H1 (cell line): ENCODE measurements at regions not wholly inside any gene's neighbourhood (a gene's known extent, or its start where the extent isn't known, plus 50 kb on each side); places are given as distances from the start of the nearest gene placed in this dataset.

ENCODE experiments used
- CTCF ChIA-PET: fragments of 300-600 bp; sonication (Branson Sonifier 250); formaldehyde crosslinking; loops from one replicate; lab custom pipeline; 2021; ENCODE audit not compliant: partially characterized antibody; lab: Charles Lee
- POLR2A ChIA-PET: fragments of 300-600 bp; sonication (Branson Sonifier 250); formaldehyde crosslinking; loops from one replicate; lab custom pipeline; 2021; ENCODE audit warnings: inconsistent platforms; ENCODE audit not compliant: partially characterized antibody; lab: Charles Lee
- DNase-seq, 2 experiments: peaks; one replicate each; pipeline versions ENCODE4 v3.0.0 to v3.0.0-alpha.2; 2010 to 2022; ENCODE audit warnings: low spot score in 2 of 2, low read depth in 1 of 2, mixed read lengths in 1 of 2
- FAIRE-seq: peaks from 2 replicates; lab custom pipeline; 2011; peaks lifted over from hg19 to GRCh38; lab: Jason Lieb, UNC
- H2AFZ ChIP-seq: 2 replicates; pipeline ENCODE4 v1.8.1; 2012; ENCODE audit warnings: low read length, inconsistent platforms
- H2AK5ac ChIP-seq: 2 replicates; pipeline ENCODE4 v1.6.1; 2013; ENCODE audit warnings: low read depth, low read length
- H2BK120ac ChIP-seq: replicated peaks from 2 replicates; pipeline ENCODE3; 2013; ENCODE audit warnings: low read depth, low read length, inconsistent platforms
- H2BK12ac ChIP-seq: 2 replicates; pipeline ENCODE4 v1.6.1; 2013; ENCODE audit warnings: low read depth, low read length
- H2BK15ac ChIP-seq: 2 replicates; pipeline ENCODE4 v1.6.1; 2013; ENCODE audit warnings: low read length
- H2BK20ac ChIP-seq: 2 replicates; pipeline ENCODE4 v1.6.1; 2013; ENCODE audit warnings: low read length
- H2BK5ac ChIP-seq: 2 replicates; pipeline ENCODE4 v1.6.1; 2013; ENCODE audit warnings: low read depth, low read length
- H3K14ac ChIP-seq: 2 replicates; pipeline ENCODE4 v1.6.1; 2013; ENCODE audit warnings: inconsistent platforms; ENCODE audit not compliant: insufficient read length
- H3K18ac ChIP-seq: 2 replicates; pipeline ENCODE4 v1.6.1; 2013; ENCODE audit warnings: low read length; ENCODE audit errors: extremely low read depth
- H3K23ac ChIP-seq: 2 replicates; pipeline ENCODE4 v1.6.1; 2013; ENCODE audit warnings: inconsistent platforms; ENCODE audit not compliant: insufficient read length
- H3K23me2 ChIP-seq: 2 replicates; pipeline ENCODE4 v1.6.1; 2013; ENCODE audit warnings: low read depth, low read length
- H3K27ac ChIP-seq: 2 replicates; pipeline ENCODE4 v1.6.1; 2011; ENCODE audit warnings: low read depth, low read length, inconsistent platforms
- H3K27me3 ChIP-seq, 4 experiments: replicated peaks in 1 of 4; 1 replicate in 1 of 4; 2 replicates in 3 of 4; pipeline versions ENCODE4 v1.6.1 to v1.8.1; 2011 to 2013; ENCODE audit warnings: low read length in 3 of 4, mild to moderate bottlenecking in 3 of 4, inconsistent platforms in 2 of 4, mixed read lengths in 2 of 4, moderate library complexity in 1 of 4; ENCODE audit not compliant: control insufficient read depth in 3 of 4, insufficient read depth in 3 of 4; ENCODE audit errors: extremely low read depth in 1 of 4
- H3K36me3 ChIP-seq, 4 experiments: 2 replicates each; pipeline versions ENCODE4 v1.6.1 to v1.8.1; 2011 to 2013; ENCODE audit warnings: mild to moderate bottlenecking in 4 of 4, low read length in 3 of 4, moderate library complexity in 2 of 4, control low read depth in 1 of 4, inconsistent platforms in 1 of 4; ENCODE audit not compliant: insufficient read depth in 4 of 4, control insufficient read depth in 2 of 4
- H3K4ac ChIP-seq: replicated peaks from 2 replicates; pipeline ENCODE3; 2013; ENCODE audit warnings: low read length, low read depth, mixed read lengths, inconsistent platforms; ENCODE audit not compliant: insufficient read length
- H3K4me1 ChIP-seq, 4 experiments: replicated peaks in 1 of 4; 1 replicate in 1 of 4; 2 replicates in 3 of 4; pipeline versions ENCODE4 v1.6.1 to v1.8.1; 2011 to 2013; ENCODE audit warnings: low read length in 3 of 4, inconsistent platforms in 2 of 4, mixed read lengths in 1 of 4; ENCODE audit not compliant: insufficient read depth in 4 of 4, control insufficient read depth in 3 of 4
- H3K4me2 ChIP-seq, 2 experiments: 2 replicates each; pipeline versions ENCODE4 v1.6.1 to v1.8.1; 2011 to 2013; ENCODE audit warnings: low read depth in 2 of 2, low read length in 2 of 2, control low read depth in 1 of 2, inconsistent platforms in 1 of 2, mild to moderate bottlenecking in 1 of 2; ENCODE audit not compliant: insufficient read depth in 1 of 2
- H3K4me3 ChIP-seq, 4 experiments: fragments of 200-600, 300-600 bp in 1 of 4; sonication (generic), shearing (Covaris generic), sonication (Bioruptor Twin) in 1 of 4; 2 replicates each; pipeline versions ENCODE4 v1.5.1 to v1.8.1; 2011 to 2016; ENCODE audit warnings: low read length in 4 of 4, low read depth in 3 of 4, control low read depth in 2 of 4, inconsistent platforms in 2 of 4, mild to moderate bottlenecking in 2 of 4, mixed read lengths in 1 of 4, moderate library complexity in 1 of 4; ENCODE audit not compliant: insufficient read depth in 2 of 4; ENCODE audit errors: extremely low read depth in 1 of 4
- H3K56ac ChIP-seq: replicated peaks from 2 replicates; pipeline ENCODE3; 2013; ENCODE audit warnings: low read depth, mild to moderate bottlenecking, mixed read lengths, low read length, inconsistent platforms; ENCODE audit not compliant: insufficient read length
- H3K79me1 ChIP-seq: 2 replicates; pipeline ENCODE4 v1.6.1; 2013; ENCODE audit warnings: low read depth, low read length, control low read depth
- H3K79me2 ChIP-seq, 2 experiments: 2 replicates each; pipeline versions ENCODE4 v1.6.1 to v1.8.1; 2012 to 2013; ENCODE audit warnings: low read length in 2 of 2, mild to moderate bottlenecking in 2 of 2, inconsistent platforms in 1 of 2; ENCODE audit not compliant: insufficient read depth in 2 of 2, control insufficient read depth in 1 of 2
- H3K9ac ChIP-seq, 4 experiments: replicated peaks in 1 of 4; 1 replicate in 1 of 4; 2 replicates in 3 of 4; pipeline versions ENCODE4 v1.6.1 to v1.8.1; 2011 to 2013; ENCODE audit warnings: low read depth in 3 of 4, low read length in 3 of 4, control low read depth in 2 of 4, mild to moderate bottlenecking in 2 of 4, moderate library complexity in 2 of 4, inconsistent platforms in 1 of 4; ENCODE audit errors: extremely low read depth in 1 of 4
- H3K9me3 ChIP-seq, 2 experiments: 2 replicates each; pipeline versions ENCODE4 v1.6.1 to v1.8.1; 2012 to 2013; ENCODE audit warnings: mild to moderate bottlenecking in 2 of 2, moderate library complexity in 2 of 2, control low read depth in 1 of 2, inconsistent platforms in 1 of 2, low read depth in 1 of 2, low read length in 1 of 2, mixed read lengths in 1 of 2; ENCODE audit not compliant: insufficient read depth in 2 of 2
- H4K20me1 ChIP-seq, 2 experiments: replicated peaks in 1 of 2; 2 replicates each; pipeline versions ENCODE3 to v1.8.1; 2011 to 2013; ENCODE audit warnings: inconsistent platforms in 2 of 2, low read length in 2 of 2, mild to moderate bottlenecking in 1 of 2; ENCODE audit not compliant: insufficient read depth in 2 of 2, control insufficient read depth in 1 of 2
- H4K5ac ChIP-seq: 2 replicates; pipeline ENCODE4 v1.6.1; 2013; ENCODE audit warnings: low read length, low read depth, mixed read lengths, inconsistent platforms; ENCODE audit not compliant: insufficient read length
- H4K8ac ChIP-seq: 2 replicates; pipeline ENCODE4 v1.8.0; 2013; ENCODE audit warnings: mild to moderate bottlenecking, moderate library complexity, low read length, inconsistent platforms; ENCODE audit not compliant: insufficient read depth; ENCODE audit errors: extremely low read depth
- H4K91ac ChIP-seq: replicated peaks from 2 replicates; pipeline ENCODE3; 2013; ENCODE audit warnings: low read length, mixed read lengths, inconsistent platforms; ENCODE audit not compliant: insufficient read length
- ASH2L ChIP-seq: fragments of 200-600, 300-600 bp; sonication (generic); IDR thresholded peaks from one replicate; pipeline ENCODE4 v1.7.1; 2017; ENCODE audit warnings: low read length
- TBP ChIP-seq: IDR thresholded peaks from 2 replicates; pipeline ENCODE4 v1.6.1; 2011; ENCODE audit warnings: low read depth, low read length, improper control_type of control experiment
- WGBS, 2 experiments: shearing (Covaris generic) in 1 of 2; methylation state at CpG; one replicate each; pipeline versions ENCODE4 v1.1.6 to v1.1.7; 2013 to 2015; ENCODE audit warnings: low lambda C conversion rate in 2 of 2, mixed read lengths in 2 of 2, inconsistent platforms in 1 of 2, low coverage in 1 of 2, missing lambda C conversion rate in 1 of 2; ENCODE audit not compliant: insufficient replicate concordance in 2 of 2, insufficient coverage in 1 of 2, insufficient read length in 1 of 2; ENCODE audit errors: extremely low coverage in 1 of 2, missing lambda C conversion rate in 1 of 2; 5-methylcytosine and 5-hydroxymethylcytosine counted together

- Histone ChIP-seq H2BK12ac (no peak overlapping the region), H4K91ac (no peak overlapping the region), H2BK120ac (no peak overlapping the region), H3K4me1 (no peaks in the 10 kb centered on the region), H3K4me2 (no peak overlapping the region), H3K23me2 (no peaks in the 10 kb centered on the region), H3K9me3 (peaks cover 28 to 77% of the 10 kb centered on the region in 2 experiments), H3K4ac (no peak overlapping the region), H2BK20ac (no peak overlapping the region), H3K79me1 (no peaks in the 10 kb centered on the region), H2BK5ac (no peak overlapping the region), H4K5ac (no peak overlapping the region), H2AFZ (no peak overlapping the region), H3K79me2 (no peaks in the 10 kb centered on the region), H3K36me3 (no peaks in the 10 kb centered on the region), H4K20me1 (no peaks in the 10 kb centered on the region), H3K23ac (no peak overlapping the region), H3K14ac (no peak overlapping the region), H3K9ac (no peak overlapping the region), H3K56ac (no peak overlapping the region), H3K4me3 (no peak overlapping the region), H3K18ac (no peak overlapping the region), H2AK5ac (no peak overlapping the region), H3K27me3 (peaks cover 12 to 41% (median 24%) of the 10 kb centered on the region in 4 experiments; a peak in 6 of 7 replicates), H2BK15ac (no peak overlapping the region), H4K8ac (no peak overlapping the region), H3K27ac (no peak overlapping the region)
- CTCF ChIA-PET = no interaction called here
- DNase-seq = no peak
- no peak for TF ChIP-seq TBP
- no peak for TF ChIP-seq ASH2L
- WGBS, 2 experiments = 85% methylated on average over 3 of the region's 3 CpGs; no CpG with 5 or more reads in 1 of the 2 experiments
- POLR2A ChIA-PET = no interaction called here
- FAIRE-seq = no peak
Measured at GRCh38 chr22:22820076-22820475, 67.5 kb upstream of the IGLL5 start.
